Kidney (tissue), 13 donors: ENCODE measurements at regions not wholly inside any gene's neighbourhood (a gene's known extent, or its start where the extent isn't known, plus 50 kb on each side); places are given as distances from the start of the nearest gene placed in this dataset.
"Not testable (repeated sequence)": the region's sequence is repeated elsewhere in the genome, so short reads cannot be mapped to it uniquely, and the experiment has no call there.

ENCODE experiments used
- DNase-seq, 5 donors: peaks; one replicate each; pipeline ENCODE4 v3.0.0-alpha.2; 2013 to 2020
- FAIRE-seq: peaks from 2 replicates; lab custom pipeline; 2012; peaks lifted over from hg19 to GRCh38; lab: Jason Lieb, UNC
- H3K27ac ChIP-seq, 2 donors: one replicate each; pipeline ENCODE4 v1.7.0; 2013; ENCODE audit warnings: low read depth in 2 of 2, low read length in 2 of 2, inconsistent platforms in 1 of 2
- H3K27me3 ChIP-seq: one replicate; pipeline ENCODE4 v1.7.1; 2013; ENCODE audit warnings: low read length, inconsistent platforms; ENCODE audit not compliant: control insufficient read depth, insufficient read depth
- H3K36me3 ChIP-seq, 3 donors: one replicate each; pipeline versions ENCODE4 v1.7.0 to v1.7.1; 2013; ENCODE audit warnings: low read length in 3 of 3, control low read depth in 1 of 3, inconsistent platforms in 1 of 3; ENCODE audit not compliant: insufficient read depth in 3 of 3, control insufficient read depth in 2 of 3
- H3K4me1 ChIP-seq, 3 donors: one replicate each; pipeline versions ENCODE4 v1.7.0 to v1.7.1; 2013; ENCODE audit warnings: low read length in 3 of 3, inconsistent platforms in 1 of 3, low read depth in 1 of 3; ENCODE audit not compliant: control insufficient read depth in 2 of 3, insufficient read depth in 2 of 3
- H3K4me3 ChIP-seq, 3 donors: one replicate each; pipeline versions ENCODE4 v1.7.0 to v1.8.1; 2013; ENCODE audit warnings: low read length in 3 of 3, control low read depth in 1 of 3, inconsistent platforms in 1 of 3
- H3K9ac ChIP-seq, 3 donors: one replicate each; pipeline versions ENCODE4 v1.7.0 to v1.7.1; 2013; ENCODE audit warnings: low read length in 3 of 3, control low read depth in 1 of 3, inconsistent platforms in 1 of 3
- H3K9me3 ChIP-seq, 3 donors: one replicate each; pipeline versions ENCODE4 v1.7.0 to v1.7.1; 2013; ENCODE audit warnings: low read length in 3 of 3, control low read depth in 1 of 3, inconsistent platforms in 1 of 3; ENCODE audit not compliant: control insufficient read depth in 2 of 3, insufficient read depth in 1 of 3
- CTCF ChIP-seq: IDR thresholded peaks from 3 replicates; pipeline ENCODE4 v1.5.1; 2012; ENCODE audit warnings: mild to moderate bottlenecking, moderate library complexity, borderline replicate concordance; ENCODE audit not compliant: insufficient read depth; ENCODE audit errors: extremely low read depth
- intact Hi-C: fragments of 100-400 bp; cut with DNase I; formaldehyde crosslinking; loops from one replicate; pipeline ENCODE4 v1.11.1; 2022
- donor health status: control.
- donor health status: control.
- donor health status: control.
- donor health status: control.
- donor health status: control.
- donor health status: DM: yes; HTN: yes; CAD: no.
- donor health status: Normal renal cell carcinoma (clear cell type).

GRCh38 chr11:23620617-23621016, 760.3 kb upstream of the CCDC179 start:
- Histone ChIP-seq H3K36me3 (no peaks in the 10 kb centered on the region), H3K4me3 (no peak overlapping the region), H3K27ac (no peak overlapping the region), H3K4me1 (no peaks in the 10 kb centered on the region), H3K9ac (no peak overlapping the region), H3K27me3 (no peaks in the 10 kb centered on the region), H3K9me3 (no peaks in the 10 kb centered on the region)
- intact Hi-C loops: no loop called here
- TF ChIP-seq CTCF: no peak
- FAIRE-seq: no peak
- no peak for DNase-seq

GRCh38 chr11:23632293-23632692, 772.0 kb upstream of the CCDC179 start:
- H3K4me3 ChIP-seq: no peak overlapping the region
- TF ChIP-seq CTCF: no peak
- no peaks in the 10 kb centered on the region for H3K4me1 ChIP-seq
- H3K27me3 ChIP-seq: no peaks in the 10 kb centered on the region
- FAIRE-seq (no peak), DNase-seq (no peak)
- H3K27ac ChIP-seq: no peak overlapping the region
- intact Hi-C loops: no loop called here
- H3K9me3 ChIP-seq: peaks cover 0 to 3% (median under 1%) of the 10 kb centered on the region in 3 donors
- H3K36me3 ChIP-seq: no peaks in the 10 kb centered on the region
- no peak overlapping the region for H3K9ac ChIP-seq

GRCh38 chr11:23644443-23644842, 784.2 kb upstream of the CCDC179 start:
- DNase-seq: no peak
- no peaks in the 10 kb centered on the region for H3K36me3 ChIP-seq
- no peaks in the 10 kb centered on the region for H3K4me1 ChIP-seq
- H3K4me3 ChIP-seq: no peak overlapping the region
- H3K27ac ChIP-seq: no peak overlapping the region
- TF ChIP-seq CTCF: no peak
- H3K9me3 ChIP-seq: no peaks in the 10 kb centered on the region
- FAIRE-seq: no peak
- no peaks in the 10 kb centered on the region for H3K27me3 ChIP-seq
- intact Hi-C loops: no loop called here
- no peak overlapping the region for H3K9ac ChIP-seq

GRCh38 chr11:23652336-23652735, 792.1 kb upstream of the CCDC179 start:
- H3K36me3 ChIP-seq, FAIRE-seq, H3K27me3 ChIP-seq, H3K9me3 ChIP-seq, H3K4me1 ChIP-seq, H3K9ac ChIP-seq, H3K27ac ChIP-seq, H3K4me3 ChIP-seq, intact Hi-C loops: not testable (repeated sequence)
- DNase-seq: peak in 1 of 5 donors; percentile 38
